Bronchial epithelial cell (primary cell): ENCODE measurements at regions not wholly inside any gene's neighbourhood (a gene's known extent, or its start where the extent isn't known, plus 50 kb on each side); places are given as distances from the start of the nearest gene placed in this dataset.
"Not testable (repeated sequence)": the region's sequence is repeated elsewhere in the genome, so short reads cannot be mapped to it uniquely, and the experiment has no call there.

ENCODE experiments used
- DNase-seq: peaks from one replicate; pipeline ENCODE4 v3.0.0-alpha.2; 2010; ENCODE audit warnings: low read depth
- FAIRE-seq: peaks from 2 replicates; lab custom pipeline; 2011; peaks lifted over from hg19 to GRCh38; lab: Jason Lieb, UNC
- H3K27me3 ChIP-seq: 2 replicates; pipeline ENCODE4 v1.5.1; 2011; ENCODE audit warnings: low read length; ENCODE audit not compliant: control insufficient read depth, insufficient read depth
- H3K36me3 ChIP-seq: 2 replicates; pipeline ENCODE4 v1.5.1; 2011; ENCODE audit warnings: low read length; ENCODE audit not compliant: control insufficient read depth, insufficient read depth
- H3K4me3 ChIP-seq: 2 replicates; pipeline ENCODE4 v1.5.1; 2011; ENCODE audit warnings: mild to moderate bottlenecking, low read depth, low read length, control low read depth
- CTCF ChIP-seq: IDR thresholded peaks from 2 replicates; pipeline ENCODE4 v1.5.1; 2011; ENCODE audit warnings: mild to moderate bottlenecking, moderate library complexity, low read length, control low read depth, inconsistent platforms; ENCODE audit not compliant: insufficient read depth, severe bottlenecking

- no peaks in the 10 kb centered on the region for H3K27me3 ChIP-seq
- no peak for DNase-seq
- H3K4me3 ChIP-seq = no peak overlapping the region
- FAIRE-seq = no peak
- no peak for TF ChIP-seq CTCF
- no peaks in the 10 kb centered on the region for H3K36me3 ChIP-seq
These were observed 1054.9 kb downstream of the SLITRK5 start for GRCh38 chr13:88726075-88726474.

- not testable (repeated sequence) for H3K36me3 ChIP-seq, FAIRE-seq, H3K27me3 ChIP-seq, DNase-seq, H3K4me3 ChIP-seq
These were observed 1056.1 kb downstream of the SLITRK5 start for GRCh38 chr13:88727236-88727635.

- FAIRE-seq = no peak
- H3K4me3 ChIP-seq = no peak overlapping the region
These were observed 1058.4 kb downstream of the SLITRK5 start for GRCh38 chr13:88729605-88730004.

GRCh38 chr13:88736026-88736425 is 1064.9 kb downstream of the SLITRK5 start:
- TF ChIP-seq CTCF = no peak
- Histone ChIP-seq H3K4me3 (no peak overlapping the region), H3K27me3 (no peaks in the 10 kb centered on the region), H3K36me3 (no peaks in the 10 kb centered on the region)
- DNase-seq (peak; percentile 13), FAIRE-seq (no peak)

More at GRCh38 chr13:88729605-88730004, 1058.4 kb downstream of the SLITRK5 start:
- no peak for TF ChIP-seq CTCF
- H3K36me3 ChIP-seq = no peaks in the 10 kb centered on the region
- no peak for DNase-seq
- H3K27me3 ChIP-seq = no peaks in the 10 kb centered on the region

- FAIRE-seq (no peak), DNase-seq (no peak)
- H3K4me3 ChIP-seq = no peak overlapping the region
- H3K27me3 ChIP-seq = no peaks in the 10 kb centered on the region
- H3K36me3 ChIP-seq = no peaks in the 10 kb centered on the region
- no peak for TF ChIP-seq CTCF
These were observed 1068.0 kb downstream of the SLITRK5 start for GRCh38 chr13:88739195-88739594.

GRCh38 chr13:88744289-88744688 is 1073.1 kb downstream of the SLITRK5 start:
- FAIRE-seq = no peak
- Histone ChIP-seq H3K4me3 (no peak overlapping the region), H3K36me3 (no peaks in the 10 kb centered on the region), H3K27me3 (no peaks in the 10 kb centered on the region)
- no peak for DNase-seq
- no peak for TF ChIP-seq CTCF
